SK-N-SH treated with all-trans-retinoic acid at 6 μM for 48 hours (cell line): ENCODE measurements at regions not wholly inside any gene's neighbourhood (a gene's known extent, or its start where the extent isn't known, plus 50 kb on each side); places are given as distances from the start of the nearest gene placed in this dataset.

Source experiments
- ATAC-seq: fragments of 200-7000 bp; cut with Tn5 transposase; 3 replicates; pipeline ENCODE4 v1.9.1; 2020; ENCODE audit warnings: mild to moderate bottlenecking, moderate library complexity
- ARNTL ChIP-seq: fragments of 450-650 bp; formaldehyde crosslinking; IDR thresholded peaks from 2 replicates; pipeline ENCODE4 v1.5.0; 2020; ENCODE audit warnings: low read depth, mild to moderate bottlenecking, moderate library complexity, borderline replicate concordance
- BACH2 ChIP-seq: fragments of 250-450 bp; sonication (Bioruptor Pico); IDR thresholded peaks from 2 replicates; pipeline ENCODE4 v1.9.0; 2021; ENCODE audit warnings: mild to moderate bottlenecking, borderline replicate concordance
- CSRNP3 ChIP-seq: fragments of 250-450 bp; sonication (Bioruptor Pico); IDR thresholded peaks from 2 replicates; pipeline ENCODE4 v1.5.1; 2021; ENCODE audit warnings: mild to moderate bottlenecking, moderate library complexity
- ESRRG ChIP-seq: fragments of 250-450 bp; sonication (Bioruptor Pico); IDR thresholded peaks from 2 replicates; pipeline ENCODE4 v1.6.1; 2021; ENCODE audit warnings: mild to moderate bottlenecking
- GLIS3 ChIP-seq: fragments of 250-450 bp; sonication (Bioruptor Pico); IDR thresholded peaks from 2 replicates; pipeline ENCODE4 v1.5.0; 2020; ENCODE audit warnings: mild to moderate bottlenecking, moderate library complexity
- PATZ1 ChIP-seq: fragments of 250-450 bp; sonication (Bioruptor Pico); IDR thresholded peaks from 2 replicates; pipeline ENCODE4 v1.8.0; 2020; ENCODE audit warnings: mild to moderate bottlenecking, moderate library complexity, borderline replicate concordance
- PPARA ChIP-seq: fragments of 250-450 bp; sonication (Bioruptor Pico); IDR thresholded peaks from 2 replicates; pipeline ENCODE4 v1.5.0; 2020; ENCODE audit warnings: mild to moderate bottlenecking, borderline replicate concordance
- SNAI2 ChIP-seq: fragments of 250-450 bp; sonication (Bioruptor Pico); IDR thresholded peaks from 2 replicates; pipeline ENCODE4 v1.5.0; 2020; ENCODE audit warnings: mild to moderate bottlenecking, moderate library complexity
- TCF4 ChIP-seq: fragments of 250-450 bp; sonication (Bioruptor Pico); IDR thresholded peaks from 2 replicates; pipeline ENCODE4 v1.8.0; 2021; ENCODE audit warnings: mild to moderate bottlenecking, moderate library complexity, borderline replicate concordance
- TOX ChIP-seq: fragments of 250-450 bp; sonication (Bioruptor Pico); IDR thresholded peaks from 2 replicates; pipeline ENCODE4 v1.8.0; 2021; ENCODE audit warnings: mild to moderate bottlenecking, moderate library complexity, borderline replicate concordance
- TSHZ2 ChIP-seq: fragments of 250-450 bp; sonication (Bioruptor Pico); IDR thresholded peaks from 2 replicates; pipeline ENCODE4 v1.5.0; 2020; ENCODE audit warnings: mild to moderate bottlenecking, moderate library complexity
- ZFP3 ChIP-seq: fragments of 250-450 bp; sonication (Bioruptor Pico); IDR thresholded peaks from 2 replicates; pipeline ENCODE4 v1.5.0; 2020; ENCODE audit warnings: mild to moderate bottlenecking, moderate library complexity
- ZFP30 ChIP-seq: fragments of 450-650 bp; formaldehyde crosslinking; IDR thresholded peaks from 2 replicates; pipeline ENCODE4 v1.5.0; 2022; ENCODE audit warnings: mild to moderate bottlenecking, moderate library complexity
- ZNF565 ChIP-seq: fragments of 450-650 bp; formaldehyde crosslinking; conservative IDR thresholded peaks from 2 replicates; pipeline ENCODE4 v1.5.0; 2020; ENCODE audit warnings: low read depth, mild to moderate bottlenecking, moderate library complexity
- ZNF70 ChIP-seq: fragments of 450-650 bp; formaldehyde crosslinking; IDR thresholded peaks from 2 replicates; pipeline ENCODE4 v1.5.0; 2020; ENCODE audit warnings: mild to moderate bottlenecking, moderate library complexity
- ZNF8 ChIP-seq: fragments of 450-650 bp; formaldehyde crosslinking; IDR thresholded peaks from 2 replicates; pipeline ENCODE4 v1.5.0; 2020; ENCODE audit warnings: mild to moderate bottlenecking, moderate library complexity
- TF ChIP-seq, protein P1 (sequence below): fragments of 250-450 bp; sonication (Bioruptor Pico); IDR thresholded peaks from 2 replicates; pipeline ENCODE4 v1.8.0; 2021; ENCODE audit warnings: low read depth, mild to moderate bottlenecking, moderate library complexity, borderline replicate concordance

GRCh38 chr7:46428295-46428694 is 507.2 kb upstream of the IGFBP3 start (continued):
- TF ChIP-seq PATZ1 (CRISPR knock-in tag) (no peak), GLIS3 (CRISPR knock-in tag) (no peak), ZFP3 (CRISPR knock-in tag) (no peak), ESRRG (no peak), TSHZ2 (CRISPR knock-in tag) (no peak), ARNTL (CRISPR knock-in tag) (no peak), TOX (CRISPR knock-in tag) (no peak), PPARA (CRISPR knock-in tag) (no peak)

GRCh38 chr7:46424934-46425333 is 503.9 kb upstream of the IGFBP3 start:
- ATAC-seq, result peak; percentile 52; the same call in 2 of the 3 replicates
- no peak for TF ChIP-seq TCF4 (CRISPR knock-in tag)
- TF ChIP-seq SNAI2 (CRISPR knock-in tag), result no peak
- TF ChIP-seq BACH2 (CRISPR knock-in tag), result no peak
- TF ChIP-seq GLIS3 (CRISPR knock-in tag), result no peak
- TF ChIP-seq ZNF70 (CRISPR knock-in tag), result no peak
- TF ChIP-seq TOX (CRISPR knock-in tag), result no peak
- TF ChIP-seq TSHZ2 (CRISPR knock-in tag), result no peak
- TF ChIP-seq ZNF565, result no peak
- TF ChIP-seq ZFP30 (CRISPR knock-in tag), result no peak
- TF ChIP-seq, protein P1, sequence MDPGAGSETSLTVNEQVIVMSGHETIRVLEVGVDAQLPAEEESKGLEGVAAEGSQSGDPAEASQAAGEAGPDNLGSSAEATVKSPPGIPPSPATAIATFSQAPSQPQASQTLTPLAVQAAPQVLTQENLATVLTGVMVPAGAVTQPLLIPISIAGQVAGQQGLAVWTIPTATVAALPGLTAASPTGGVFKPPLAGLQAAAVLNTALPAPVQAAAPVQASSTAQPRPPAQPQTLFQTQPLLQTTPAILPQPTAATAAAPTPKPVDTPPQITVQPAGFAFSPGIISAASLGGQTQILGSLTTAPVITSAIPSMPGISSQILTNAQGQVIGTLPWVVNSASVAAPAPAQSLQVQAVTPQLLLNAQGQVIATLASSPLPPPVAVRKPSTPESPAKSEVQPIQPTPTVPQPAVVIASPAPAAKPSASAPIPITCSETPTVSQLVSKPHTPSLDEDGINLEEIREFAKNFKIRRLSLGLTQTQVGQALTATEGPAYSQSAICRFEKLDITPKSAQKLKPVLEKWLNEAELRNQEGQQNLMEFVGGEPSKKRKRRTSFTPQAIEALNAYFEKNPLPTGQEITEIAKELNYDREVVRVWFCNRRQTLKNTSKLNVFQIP (CRISPR knock-in tag), result no peak
- TF ChIP-seq ARNTL (CRISPR knock-in tag), result no peak
- no peak for TF ChIP-seq CSRNP3 (CRISPR knock-in tag)
- TF ChIP-seq, all 23 proteins: peak for 0

DNA sequence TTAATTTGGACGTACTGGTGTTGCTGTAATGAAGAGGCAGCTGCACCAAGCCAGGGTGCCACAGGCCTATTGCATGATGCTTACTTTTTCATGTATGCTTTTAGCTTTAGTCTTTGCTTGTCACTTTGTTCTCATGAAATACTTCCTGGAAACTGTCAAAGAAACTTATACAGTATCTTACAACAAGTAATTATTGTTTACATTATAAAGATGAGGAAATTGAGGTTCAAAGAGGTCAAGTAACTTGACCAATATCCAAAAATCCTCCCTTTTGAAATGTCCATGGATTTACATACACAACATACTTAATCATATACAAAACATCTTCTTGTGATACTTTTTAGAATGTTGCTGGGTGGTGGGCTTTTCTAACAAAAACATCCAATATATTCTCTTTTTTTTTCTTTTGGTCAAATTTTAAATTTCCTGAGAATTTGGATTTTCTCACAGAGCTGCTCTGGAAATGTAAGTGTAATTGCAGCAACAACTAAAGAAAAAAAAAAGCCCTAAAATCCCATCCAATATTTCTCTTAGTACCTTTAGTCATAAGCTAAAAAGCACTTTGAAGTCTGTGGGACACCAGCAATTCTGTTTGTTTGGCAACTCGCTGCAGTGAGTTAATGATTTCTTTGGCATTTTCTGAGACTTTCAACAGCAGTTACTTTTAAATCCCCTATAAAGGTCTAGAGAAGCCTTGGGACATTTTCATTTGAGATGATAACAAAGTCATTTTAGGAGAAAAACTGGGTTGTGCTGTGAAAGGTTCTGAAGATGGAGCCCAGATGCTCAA is 500.6 kb upstream of the IGFBP3 start:
- TF ChIP-seq ARNTL (CRISPR knock-in tag), result no peak
- TF ChIP-seq PPARA (CRISPR knock-in tag), result no peak
- no peak for TF ChIP-seq ZNF8
- no peak for TF ChIP-seq TCF4 (CRISPR knock-in tag)
- no peak for TF ChIP-seq TOX (CRISPR knock-in tag)
- TF ChIP-seq, all 23 proteins: peak for 0
- ATAC-seq, result no peak
